B cell (primary cell): ENCODE measurements at regions not wholly inside any gene's neighbourhood (a gene's known extent, or its start where the extent isn't known, plus 50 kb on each side); places are given as distances from the start of the nearest gene placed in this dataset.

Source experiments
- EZH2 ChIP-seq: IDR thresholded peaks from 2 replicates; pipeline ENCODE4 v1.6.1; 2012; ENCODE audit warnings: borderline replicate concordance, low read depth, mild to moderate bottlenecking, moderate library complexity, low read length; ENCODE audit not compliant: insufficient read depth, poor library complexity, severe bottlenecking
- TF ChIP-seq, protein P1 (sequence below): fragments of 200-600 bp; IDR thresholded peaks from one replicate; pipeline ENCODE4 v1.8.0; 2022; ENCODE audit warnings: antibody characterized with exemption, mild to moderate bottlenecking

DNA sequence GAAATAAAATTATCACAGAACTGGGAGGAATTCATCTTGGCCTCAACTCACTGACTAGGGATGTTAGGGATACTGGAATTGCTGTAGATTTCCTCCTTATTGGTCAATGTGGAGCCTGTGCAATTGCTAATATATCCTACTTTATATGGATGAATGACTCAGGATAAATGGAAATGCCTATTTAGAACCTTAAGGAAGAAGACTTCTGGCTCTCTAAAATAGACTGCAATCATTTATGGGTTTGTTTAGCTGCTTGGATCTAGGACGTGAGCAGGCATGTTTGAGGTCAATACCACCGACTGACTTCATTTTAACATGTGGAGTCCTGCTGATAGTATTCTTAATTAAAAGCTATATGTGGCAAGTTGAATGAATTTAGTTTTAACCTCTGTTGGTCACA, 1040.1 kb upstream of the LRRN3 start:
- TF ChIP-seq, protein P1, sequence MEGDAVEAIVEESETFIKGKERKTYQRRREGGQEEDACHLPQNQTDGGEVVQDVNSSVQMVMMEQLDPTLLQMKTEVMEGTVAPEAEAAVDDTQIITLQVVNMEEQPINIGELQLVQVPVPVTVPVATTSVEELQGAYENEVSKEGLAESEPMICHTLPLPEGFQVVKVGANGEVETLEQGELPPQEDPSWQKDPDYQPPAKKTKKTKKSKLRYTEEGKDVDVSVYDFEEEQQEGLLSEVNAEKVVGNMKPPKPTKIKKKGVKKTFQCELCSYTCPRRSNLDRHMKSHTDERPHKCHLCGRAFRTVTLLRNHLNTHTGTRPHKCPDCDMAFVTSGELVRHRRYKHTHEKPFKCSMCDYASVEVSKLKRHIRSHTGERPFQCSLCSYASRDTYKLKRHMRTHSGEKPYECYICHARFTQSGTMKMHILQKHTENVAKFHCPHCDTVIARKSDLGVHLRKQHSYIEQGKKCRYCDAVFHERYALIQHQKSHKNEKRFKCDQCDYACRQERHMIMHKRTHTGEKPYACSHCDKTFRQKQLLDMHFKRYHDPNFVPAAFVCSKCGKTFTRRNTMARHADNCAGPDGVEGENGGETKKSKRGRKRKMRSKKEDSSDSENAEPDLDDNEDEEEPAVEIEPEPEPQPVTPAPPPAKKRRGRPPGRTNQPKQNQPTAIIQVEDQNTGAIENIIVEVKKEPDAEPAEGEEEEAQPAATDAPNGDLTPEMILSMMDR: no peak
- TF ChIP-seq EZH2: no peak
